ENCODE measurements at regions not wholly inside any gene's neighbourhood (a gene's known extent, or its start where the extent isn't known, plus 50 kb on each side); places are given as distances from the start of the nearest gene placed in this dataset.

DNA sequence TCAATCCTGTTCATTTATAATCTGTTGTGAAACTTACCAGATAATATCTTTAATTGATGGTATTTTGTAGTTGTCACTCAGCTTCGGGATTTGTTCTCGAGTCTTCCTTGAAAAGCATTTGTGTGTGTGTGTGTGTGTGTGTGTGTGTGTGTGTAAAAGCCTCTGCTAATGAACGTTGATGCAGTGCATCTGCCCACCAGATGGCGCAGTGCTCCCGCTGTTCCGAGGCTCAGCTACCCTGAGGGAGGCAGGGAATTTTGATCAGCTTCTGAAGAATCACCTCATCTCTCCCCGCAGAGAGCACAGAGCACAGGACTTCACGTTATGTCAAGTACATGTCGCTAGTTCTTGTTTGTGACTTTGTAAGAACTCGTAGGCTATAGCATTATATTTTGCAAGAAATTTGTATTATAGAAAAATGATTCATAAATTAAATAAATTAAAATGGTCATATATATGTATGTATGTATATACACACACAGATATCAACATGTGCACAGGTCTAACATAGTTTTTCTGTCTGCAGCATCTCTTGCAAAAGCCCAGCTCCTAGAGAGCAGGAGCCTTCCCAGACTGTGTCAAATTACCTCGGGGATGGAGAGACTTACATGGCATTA is 316.7 kb upstream of the IGFBP7 start:
- peak; percentile 53 for DNase-seq (ENCODE audit: low read depth)

DNA sequence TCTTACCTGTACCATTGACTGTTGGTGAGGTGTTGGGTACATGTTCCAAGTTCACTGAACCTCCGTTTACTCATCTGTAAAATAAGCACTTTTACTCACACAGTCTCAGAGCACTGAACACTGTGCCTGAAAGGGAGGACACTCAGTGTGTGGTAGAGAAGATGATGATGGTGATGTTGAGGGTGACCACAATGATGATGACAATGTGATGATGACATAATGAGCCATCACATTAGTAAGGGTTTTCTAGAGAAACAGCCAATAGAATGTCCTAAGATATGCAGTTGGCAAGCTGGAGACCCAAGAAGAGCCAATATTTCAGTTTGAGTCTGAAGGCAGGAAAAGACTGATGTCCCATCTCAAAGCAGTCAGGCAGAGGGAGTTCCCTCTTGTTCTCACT is 315.4 kb upstream of the IGFBP7 start:
- peak; percentile 85 for DNase-seq (ENCODE audit: low read depth)

DNA sequence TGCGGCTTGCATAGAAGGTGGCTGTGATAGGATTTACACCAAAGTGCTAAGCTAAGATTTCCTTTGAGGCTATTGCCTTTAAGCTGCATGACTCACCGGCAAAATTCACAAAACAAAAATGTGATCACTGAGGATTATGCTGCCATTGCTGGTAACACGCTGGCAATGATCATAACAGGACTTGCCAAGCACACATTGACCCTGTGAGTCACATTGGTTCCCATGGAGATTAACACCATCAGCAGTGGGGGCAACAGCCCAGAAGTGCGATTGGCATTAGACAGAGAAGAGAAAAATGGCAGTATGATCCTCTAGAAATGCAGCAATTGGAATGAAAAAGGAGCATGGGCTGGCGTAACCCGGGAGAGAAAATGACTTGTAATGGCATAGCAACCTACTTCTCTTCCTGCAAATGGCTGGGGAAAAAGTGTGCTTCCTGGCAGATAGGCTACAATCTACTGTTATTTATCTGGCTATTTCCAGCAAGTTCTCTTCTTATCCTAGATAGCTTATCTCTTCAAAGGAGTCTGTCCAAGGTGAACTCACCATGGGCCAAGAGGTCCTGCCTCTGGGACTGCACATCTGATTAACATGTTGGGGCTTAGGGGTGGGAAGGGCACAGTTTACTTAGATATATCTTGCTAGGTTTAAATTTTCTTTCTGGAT is 314.2 kb upstream of the IGFBP7 start:
- peak; percentile 94 for DNase-seq (ENCODE audit: low read depth)

DNA sequence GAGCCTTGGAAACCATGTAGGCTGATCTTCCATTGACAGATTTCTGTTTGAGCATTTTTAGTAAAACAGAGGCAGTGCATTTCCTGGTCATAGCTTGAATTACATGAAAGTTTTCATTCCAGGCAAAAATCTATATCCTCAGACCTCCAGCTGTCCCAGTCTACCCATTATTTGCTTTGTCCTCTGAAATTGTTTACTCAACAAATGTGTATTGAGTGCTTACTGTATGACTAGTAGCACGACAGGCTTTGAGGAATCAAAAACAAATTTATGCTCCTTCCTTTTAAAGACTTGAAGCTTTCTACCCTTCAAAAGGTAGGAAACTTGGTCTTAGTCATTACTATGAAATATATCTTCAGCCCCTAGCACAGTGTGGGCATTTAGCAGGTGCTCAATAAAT is 307.9 kb upstream of the IGFBP7 start:
- DNase-seq (ENCODE audit: low read depth), result no peak

DNA sequence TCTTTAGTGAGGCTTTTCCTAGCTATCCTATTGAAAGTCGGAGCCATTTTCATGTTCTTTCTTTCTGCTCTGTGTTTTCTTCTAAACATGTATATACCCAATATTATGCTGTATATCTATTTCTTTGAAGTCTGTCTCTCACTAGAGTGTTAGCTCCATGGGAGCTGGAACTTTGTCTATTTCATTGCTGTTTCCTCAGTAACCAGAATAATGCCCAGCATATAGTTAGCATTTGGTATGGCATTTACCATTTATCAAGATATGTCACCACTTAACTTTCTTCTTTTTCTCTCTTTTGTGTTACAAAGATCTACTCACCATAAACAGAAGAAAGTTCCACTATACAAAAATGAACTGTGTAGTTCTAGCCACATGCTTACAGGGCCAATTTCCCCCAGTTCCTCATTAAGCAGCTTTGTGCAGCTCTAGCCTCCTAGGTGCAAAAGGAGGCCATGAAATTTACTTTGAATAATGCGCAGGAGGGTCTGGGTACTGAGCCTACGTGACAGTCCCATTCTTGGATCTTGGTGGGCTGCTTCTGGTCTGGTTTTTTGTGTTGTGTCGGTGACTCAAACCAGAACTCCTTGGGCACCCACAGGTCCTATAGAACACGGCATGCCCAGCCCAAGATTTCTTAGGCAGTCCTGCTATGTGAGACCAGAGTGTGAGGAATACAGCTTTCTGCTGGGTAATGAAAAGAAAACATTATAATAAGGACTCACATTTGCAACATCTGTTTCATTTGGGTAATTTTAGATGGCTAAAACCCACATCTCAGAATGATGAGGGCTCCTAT is 302.3 kb upstream of the IGFBP7 start:
- DNase-seq (ENCODE audit: low read depth), result no peak

DNA sequence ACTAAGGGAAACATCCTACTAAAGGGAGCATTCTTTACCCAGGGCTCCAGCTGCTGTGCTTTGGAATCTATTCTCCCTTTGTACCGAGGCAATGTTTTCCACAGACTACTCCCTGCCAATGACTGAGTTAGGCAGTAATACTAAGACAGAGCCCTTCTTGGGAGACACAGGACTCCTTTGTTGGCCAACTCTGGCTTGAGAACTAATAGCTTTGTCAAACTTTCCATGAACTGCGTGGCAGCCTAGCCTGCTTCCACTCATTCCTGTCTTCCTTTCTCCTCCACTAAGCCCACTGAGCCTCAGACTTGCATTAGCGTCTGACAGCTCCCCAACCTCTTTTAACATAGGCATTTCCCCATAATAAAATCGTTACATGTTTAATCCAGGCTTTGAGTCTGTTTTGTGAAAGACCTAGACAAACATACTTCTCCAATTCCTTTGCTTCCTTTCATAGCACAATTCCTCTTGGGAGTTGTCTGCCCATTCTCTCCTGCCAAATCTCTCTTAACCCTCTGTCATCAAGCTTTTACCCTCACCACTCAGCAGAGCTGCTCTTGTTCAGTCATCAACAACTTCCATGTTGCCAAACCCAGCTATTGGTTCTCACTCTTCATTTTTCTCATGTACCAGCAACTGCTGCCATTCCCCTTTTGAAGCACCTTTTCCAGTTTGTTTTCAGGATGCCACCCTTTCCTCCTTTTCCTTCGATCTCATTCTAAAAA is 300.3 kb upstream of the IGFBP7 start:
- no peak for DNase-seq (ENCODE audit: low read depth)

DNA sequence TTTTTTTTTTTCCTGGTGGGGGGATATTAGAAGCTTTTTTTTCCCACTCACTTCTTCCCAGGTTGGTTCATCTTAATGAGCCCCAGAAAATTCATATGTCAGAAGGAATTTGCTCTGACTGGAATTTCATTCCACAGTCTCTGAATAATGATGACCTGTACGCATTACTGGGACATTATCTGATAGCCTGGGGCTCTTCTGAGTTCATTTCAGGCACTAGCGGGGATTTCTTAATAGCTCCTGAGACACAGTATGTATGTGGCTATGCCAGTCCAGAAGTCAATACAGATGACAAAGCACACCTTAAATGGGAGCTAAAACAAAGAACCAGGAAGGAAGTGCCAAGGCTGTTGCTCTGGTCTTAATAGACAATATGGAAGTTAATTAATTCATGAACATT is 295.2 kb upstream of the IGFBP7 start:
- peak; percentile 52 for DNase-seq (ENCODE audit: low read depth)

DNA sequence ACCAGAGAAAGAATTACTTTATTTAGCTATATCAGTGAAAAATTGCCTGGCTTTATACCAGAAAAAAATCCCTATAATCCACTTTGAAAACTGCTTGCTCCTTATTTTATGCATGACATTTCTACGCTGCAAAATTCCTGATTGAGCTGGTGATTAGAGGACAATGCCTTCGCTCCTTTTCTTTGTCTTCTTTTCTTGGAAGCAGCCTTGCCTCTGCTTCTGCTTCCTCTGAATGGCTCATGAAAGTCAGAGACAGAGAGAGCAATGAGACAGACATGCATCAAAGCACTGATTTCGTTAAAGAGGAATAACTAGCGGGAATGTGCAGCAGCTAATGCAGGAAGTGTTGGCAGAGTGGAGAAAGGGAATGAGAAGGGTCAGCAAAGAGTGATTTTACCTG is 294.3 kb upstream of the IGFBP7 start:
- no peak for DNase-seq (ENCODE audit: low read depth)

DNA sequence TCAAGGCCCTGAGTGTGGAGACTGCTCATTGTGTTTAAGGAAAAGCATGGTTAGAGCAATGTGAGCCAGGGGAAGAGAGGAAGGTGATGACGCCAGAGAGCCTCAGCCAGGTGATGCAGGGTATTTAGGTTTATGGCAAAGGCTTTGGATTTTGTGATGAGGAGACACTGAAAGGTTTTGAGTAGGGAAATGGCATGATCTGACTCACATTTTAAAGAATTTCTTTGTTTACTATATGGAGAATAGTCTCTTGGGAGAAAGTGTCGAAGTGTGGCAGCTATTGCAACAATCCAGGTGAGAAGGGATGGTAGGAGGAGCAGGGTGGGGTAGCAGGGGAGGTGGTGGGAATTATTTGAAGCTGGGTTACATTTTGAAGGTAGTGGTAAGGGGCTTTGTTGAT is 293.4 kb upstream of the IGFBP7 start:
- no peak for DNase-seq (ENCODE audit: low read depth)

DNA sequence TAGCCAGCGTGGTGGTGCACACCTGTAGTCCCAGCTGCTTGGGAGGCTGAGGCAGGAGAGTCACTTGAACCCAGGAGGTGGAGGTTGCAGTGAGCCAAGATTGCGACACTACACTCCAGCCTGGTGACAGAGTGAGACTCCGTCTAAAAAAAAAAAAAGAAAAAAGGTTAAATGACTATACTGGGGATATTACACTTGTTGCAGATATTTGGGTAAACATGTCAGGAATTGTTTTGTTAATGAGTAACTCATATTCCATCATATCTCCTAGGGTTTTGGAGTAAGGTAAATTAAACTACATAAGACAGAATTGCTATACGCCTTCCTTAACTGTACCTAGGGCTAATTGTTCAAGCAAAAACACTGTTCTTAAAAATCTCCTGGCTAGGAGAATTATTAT is 291.4 kb upstream of the IGFBP7 start:
- no peak for DNase-seq (ENCODE audit: low read depth)

DNA sequence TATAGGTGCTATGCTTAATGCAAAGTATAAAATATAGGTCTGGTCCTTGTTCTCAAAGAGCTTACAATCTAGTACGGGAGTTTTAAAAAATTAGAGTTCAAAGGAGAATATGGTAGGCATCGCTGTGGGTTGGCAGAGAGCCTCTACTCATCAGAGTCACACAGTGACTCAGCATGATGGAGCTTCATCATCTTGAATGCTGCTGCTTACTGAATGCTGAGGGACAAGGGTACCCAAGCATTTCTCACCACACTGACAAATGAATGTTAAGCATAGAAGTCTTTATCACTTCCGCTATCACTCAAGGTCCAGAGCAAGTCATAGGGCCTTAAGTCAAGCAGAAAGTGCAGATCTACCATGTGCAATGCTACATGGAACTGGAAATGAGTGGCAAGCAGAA is 268.6 kb upstream of the IGFBP7 start:
- DNase-seq (ENCODE audit: low read depth), result peak; percentile 91

DNA sequence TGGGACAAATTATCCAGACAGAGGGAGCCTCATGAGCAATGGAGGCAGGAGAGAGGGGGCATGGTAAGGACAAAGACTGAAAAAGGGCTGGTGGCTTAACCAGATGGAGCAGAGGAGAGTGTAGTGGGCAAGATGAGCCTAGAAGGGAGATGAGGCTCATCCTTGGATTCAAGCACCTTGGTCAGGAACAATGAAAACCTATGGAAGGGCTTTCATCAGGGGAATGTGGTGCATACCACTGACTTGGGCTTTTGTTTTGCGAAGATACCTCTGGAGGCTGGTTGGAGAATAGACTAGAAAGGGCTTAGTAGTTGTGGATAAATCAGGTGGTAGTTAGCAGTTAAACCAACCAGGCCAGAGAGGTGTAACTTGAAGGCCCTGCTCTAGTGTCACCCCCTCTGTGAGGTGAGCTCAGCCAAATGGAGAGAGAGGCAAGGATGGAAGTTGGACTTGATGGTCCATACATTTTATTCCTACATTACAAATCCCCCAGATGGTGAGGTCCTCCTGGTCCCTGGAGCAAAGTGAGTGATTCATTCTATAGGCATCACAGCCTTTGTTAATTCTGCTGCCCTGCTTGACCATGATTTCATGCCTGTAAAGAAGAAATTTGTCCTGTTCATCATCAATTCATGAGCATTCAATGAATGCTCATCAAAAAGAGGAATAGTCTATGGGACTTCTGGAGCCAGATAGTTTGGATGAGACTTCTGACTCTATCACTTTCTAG is 264.8 kb upstream of the IGFBP7 start:
- peak; percentile 51 for DNase-seq (ENCODE audit: low read depth)

DNA sequence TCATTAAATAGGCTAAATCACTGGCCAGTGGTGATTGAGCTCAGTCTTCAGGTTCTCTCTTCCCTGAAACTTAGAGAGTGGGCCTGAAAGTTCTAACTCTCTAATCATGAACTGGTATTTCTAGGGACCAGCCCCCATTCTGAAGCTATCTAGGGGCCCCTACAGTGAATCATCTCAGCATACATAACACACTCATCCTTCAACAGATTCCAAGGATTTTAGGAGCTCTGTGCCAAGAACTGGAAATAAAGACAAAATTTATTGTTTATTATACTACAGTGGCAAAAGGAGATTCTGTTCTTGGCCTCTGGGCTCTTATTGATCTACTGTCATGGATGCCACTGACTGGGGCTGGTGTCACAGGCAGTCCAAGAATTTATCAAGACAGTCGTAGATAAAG is 263.8 kb upstream of the IGFBP7 start:
- peak; percentile 23 for DNase-seq (ENCODE audit: low read depth)

DNA sequence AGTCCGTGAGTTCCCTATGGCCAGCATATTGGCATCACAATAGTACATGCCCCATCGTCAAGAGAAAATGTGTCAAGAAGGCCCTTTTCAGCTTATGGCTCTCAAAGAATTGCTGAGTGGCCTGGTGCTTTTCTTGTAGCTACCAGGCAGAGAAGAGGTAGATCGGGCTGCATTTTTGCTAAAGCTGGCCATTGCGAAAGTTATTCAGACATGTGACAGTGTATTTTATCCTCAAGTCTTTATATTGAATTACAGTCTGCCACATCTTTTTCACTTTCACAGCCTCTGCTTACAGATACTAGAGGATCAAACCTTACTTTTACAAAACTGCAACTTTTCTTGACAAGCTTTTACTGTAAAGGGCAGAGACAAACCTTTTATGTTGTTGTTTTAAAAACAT is 261.5 kb upstream of the IGFBP7 start:
- DNase-seq (ENCODE audit: low read depth), result no peak

DNA sequence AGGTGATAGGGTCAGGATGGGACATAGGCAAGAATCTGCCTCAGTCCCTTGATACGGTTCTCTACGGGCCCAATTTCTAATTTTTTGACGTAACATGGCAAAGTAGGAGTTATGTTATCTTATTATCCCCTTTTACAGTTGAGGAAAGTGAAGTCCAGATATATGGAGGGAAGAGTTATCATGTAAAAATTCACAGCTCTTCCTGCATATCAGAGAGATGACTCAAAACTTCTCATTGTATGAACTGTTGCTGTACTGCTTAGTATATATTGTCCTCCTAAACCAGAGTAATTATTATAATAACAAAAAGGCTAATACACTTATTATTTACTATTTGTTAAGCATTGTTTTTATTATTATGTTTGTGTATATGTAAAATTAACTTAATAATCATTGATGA is 260.5 kb upstream of the IGFBP7 start:
- peak; percentile 15 for DNase-seq (ENCODE audit: low read depth)

DNA sequence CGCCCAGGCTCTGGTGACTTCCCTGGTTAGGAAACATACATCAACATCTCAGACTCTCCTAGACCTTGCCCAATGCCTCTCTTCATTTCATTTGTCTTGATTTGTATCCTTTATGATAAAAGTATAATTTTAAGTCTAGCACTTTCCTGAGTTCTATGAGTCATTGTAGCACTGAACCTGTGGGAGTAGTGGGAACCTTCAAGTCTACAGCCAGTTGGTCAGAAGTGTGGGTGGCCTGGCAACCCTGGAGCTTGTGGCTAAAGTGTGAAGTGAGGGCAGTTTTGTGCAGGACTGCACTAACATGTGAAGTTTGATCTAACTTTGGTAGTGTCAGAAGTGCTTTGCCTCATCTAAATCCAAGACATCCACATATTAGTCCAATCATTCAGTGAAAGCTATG is 259.3 kb upstream of the IGFBP7 start:
- peak; percentile 13 for DNase-seq (ENCODE audit: low read depth)

DNA sequence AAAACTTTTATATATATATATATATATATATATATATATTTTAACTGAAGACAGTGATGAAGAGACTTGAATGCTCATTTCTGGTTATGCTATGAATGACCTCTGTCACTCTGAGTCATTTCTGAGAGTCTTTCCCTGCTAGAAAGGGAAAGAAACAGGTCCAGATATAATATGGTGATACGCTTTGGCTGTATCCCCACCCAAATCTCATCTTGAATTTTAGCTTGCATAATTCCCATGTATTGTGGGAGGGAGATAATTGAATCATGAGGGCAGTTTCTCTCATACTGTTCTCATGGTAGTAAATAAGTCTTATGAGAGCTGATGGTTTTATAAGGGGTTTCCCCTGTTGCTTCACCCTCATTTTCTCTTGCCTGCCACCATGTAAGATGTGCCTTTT is 254.1 kb upstream of the IGFBP7 start:
- DNase-seq (ENCODE audit: low read depth), result no peak

DNA sequence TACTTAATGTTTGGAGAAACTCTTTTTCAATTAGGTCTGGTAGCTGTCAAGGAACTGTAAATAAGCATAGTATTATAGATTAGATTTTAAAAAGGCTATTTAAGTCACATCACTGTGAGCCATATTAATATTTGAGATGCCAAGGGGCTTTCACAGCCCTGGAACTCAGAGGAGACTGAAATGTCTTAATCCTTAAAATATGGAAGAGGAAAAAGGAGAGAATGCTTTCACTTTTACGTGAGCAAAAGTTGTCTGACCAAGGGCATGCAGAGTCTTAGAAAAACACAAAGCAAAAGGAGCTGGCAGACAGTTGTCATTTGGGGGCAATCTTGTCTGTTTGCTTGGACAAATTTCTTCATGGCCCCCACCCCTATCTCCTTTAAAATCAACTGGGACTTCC is 253.2 kb upstream of the IGFBP7 start:
- DNase-seq (ENCODE audit: low read depth), result no peak

DNA sequence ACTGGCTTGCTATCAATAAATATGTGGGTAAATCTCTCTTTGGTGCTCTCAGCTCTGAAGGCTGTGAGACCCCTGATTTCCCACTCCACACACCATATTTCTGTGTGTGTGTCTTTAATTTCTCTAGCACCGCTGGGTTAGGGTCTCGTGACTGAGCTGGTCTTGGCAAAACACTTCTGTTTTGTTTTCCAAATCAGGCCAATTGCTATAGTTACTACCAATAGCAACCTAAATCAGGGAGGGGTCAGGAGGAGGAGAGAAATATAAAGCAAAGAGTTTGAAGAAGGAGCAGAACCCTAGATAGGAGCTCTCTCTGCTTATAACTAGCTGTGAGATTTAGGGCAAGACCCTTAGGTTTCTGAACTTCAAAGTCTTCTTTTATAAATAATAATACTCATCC is 250.5 kb upstream of the IGFBP7 start:
- DNase-seq (ENCODE audit: low read depth), result no peak

DNA sequence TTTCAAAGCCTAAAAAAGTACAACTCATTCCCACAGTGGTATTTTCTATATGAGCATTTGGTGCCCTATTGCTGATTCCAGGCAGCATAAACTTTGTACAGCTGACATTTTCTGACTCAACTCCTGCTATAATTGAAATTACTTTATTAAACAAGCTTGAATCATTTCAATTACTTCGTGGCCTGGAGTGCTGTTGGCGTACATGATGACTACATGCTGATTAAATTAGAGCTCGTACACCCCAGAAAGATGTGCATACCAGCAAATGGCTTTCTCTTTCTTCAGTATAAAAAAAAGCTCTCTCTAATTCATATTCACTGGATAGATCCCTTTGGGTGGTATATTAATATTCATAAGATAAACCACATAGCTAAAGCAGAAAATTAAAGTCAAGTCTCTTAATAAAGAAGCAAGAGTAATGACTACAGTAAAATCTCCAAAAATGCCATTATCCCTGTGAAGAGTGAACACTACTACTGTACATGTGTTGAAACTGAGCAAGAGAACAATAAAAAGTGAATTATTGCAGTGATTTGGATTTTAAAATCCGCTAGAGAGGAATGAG is 245.0 kb upstream of the IGFBP7 start:
- DNase-seq (ENCODE audit: low read depth), result no peak

DNA sequence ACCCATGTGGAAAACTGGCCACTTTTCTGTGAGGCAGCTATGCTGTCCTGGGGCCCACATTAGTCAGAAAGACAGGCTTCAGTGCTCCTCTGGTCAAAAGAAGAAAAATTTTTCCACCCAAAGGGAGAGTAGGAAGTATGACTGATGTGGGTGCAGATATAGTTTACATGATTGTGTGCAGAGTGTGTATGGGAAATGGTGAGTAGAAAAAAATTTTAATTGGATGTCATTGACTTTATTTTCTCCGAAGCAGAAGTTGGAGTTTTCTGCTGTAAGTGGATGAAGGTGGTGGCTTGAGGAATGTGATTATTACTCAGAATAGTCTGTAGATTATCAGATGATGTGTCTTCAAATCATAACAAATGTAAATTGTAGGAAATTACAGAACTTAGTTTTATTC is 241.5 kb upstream of the IGFBP7 start:
- no peak for DNase-seq (ENCODE audit: low read depth)
